HG02798 (cell line): ENCODE measurements at regions not wholly inside any gene's neighbourhood (a gene's known extent, or its start where the extent isn't known, plus 50 kb on each side); places are given as distances from the start of the nearest gene placed in this dataset.
"Not testable (repeated sequence)": the region's sequence is repeated elsewhere in the genome, so short reads cannot be mapped to it uniquely, and the experiment has no call there.

Experiments used
- ATAC-seq: cut with Tn5 transposase; IDR thresholded peaks from one replicate; pipeline ENCODE4 v1.9.1; 2021; ENCODE audit warnings: mild to moderate bottlenecking; ENCODE audit not compliant: unreplicated experiment, poor library complexity

DNA sequence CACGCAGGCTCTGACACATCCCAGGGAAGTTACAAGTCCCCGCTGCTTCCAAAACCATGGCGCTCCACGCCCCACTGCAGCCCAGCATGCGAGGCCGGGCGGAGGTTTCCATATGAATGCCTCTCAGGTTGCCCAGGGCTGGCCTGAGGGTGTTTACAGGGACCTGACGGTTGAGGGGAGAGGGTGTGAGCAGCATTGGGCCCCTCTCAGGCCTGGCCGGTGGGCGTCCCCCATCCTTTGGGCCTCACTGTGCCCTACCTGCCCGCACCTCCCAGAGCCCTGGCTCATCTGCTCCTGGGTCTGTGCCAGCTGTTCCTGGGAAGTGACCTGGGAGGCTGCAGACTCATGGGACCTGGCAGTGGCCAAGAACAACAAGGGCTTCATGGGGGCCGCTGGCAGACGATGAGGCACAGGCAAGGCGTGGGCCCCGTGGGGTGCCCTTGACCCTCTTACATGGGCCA, 173.5 kb downstream of the C16orf95 start:
- ATAC-seq = no peak

DNA sequence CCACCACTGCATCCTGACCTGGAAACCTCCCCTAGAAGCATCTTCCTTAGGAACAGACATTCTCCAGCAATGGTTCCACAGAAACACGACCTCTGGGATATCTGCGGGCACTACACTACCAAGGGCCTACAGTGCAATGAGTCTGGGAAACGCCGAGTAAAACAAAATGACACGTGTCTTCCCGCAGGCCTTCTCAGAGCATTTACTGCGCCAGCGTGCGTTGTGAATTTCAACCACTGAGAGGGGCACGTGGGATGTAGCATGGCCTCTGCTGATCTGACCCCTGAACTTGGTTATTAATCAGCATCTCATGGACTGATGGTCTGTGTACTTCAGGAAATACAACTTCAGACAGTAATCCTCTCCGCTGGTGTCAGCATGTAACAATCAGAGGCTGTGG, 173.0 kb downstream of the C16orf95 start:
- ATAC-seq = no peak

DNA sequence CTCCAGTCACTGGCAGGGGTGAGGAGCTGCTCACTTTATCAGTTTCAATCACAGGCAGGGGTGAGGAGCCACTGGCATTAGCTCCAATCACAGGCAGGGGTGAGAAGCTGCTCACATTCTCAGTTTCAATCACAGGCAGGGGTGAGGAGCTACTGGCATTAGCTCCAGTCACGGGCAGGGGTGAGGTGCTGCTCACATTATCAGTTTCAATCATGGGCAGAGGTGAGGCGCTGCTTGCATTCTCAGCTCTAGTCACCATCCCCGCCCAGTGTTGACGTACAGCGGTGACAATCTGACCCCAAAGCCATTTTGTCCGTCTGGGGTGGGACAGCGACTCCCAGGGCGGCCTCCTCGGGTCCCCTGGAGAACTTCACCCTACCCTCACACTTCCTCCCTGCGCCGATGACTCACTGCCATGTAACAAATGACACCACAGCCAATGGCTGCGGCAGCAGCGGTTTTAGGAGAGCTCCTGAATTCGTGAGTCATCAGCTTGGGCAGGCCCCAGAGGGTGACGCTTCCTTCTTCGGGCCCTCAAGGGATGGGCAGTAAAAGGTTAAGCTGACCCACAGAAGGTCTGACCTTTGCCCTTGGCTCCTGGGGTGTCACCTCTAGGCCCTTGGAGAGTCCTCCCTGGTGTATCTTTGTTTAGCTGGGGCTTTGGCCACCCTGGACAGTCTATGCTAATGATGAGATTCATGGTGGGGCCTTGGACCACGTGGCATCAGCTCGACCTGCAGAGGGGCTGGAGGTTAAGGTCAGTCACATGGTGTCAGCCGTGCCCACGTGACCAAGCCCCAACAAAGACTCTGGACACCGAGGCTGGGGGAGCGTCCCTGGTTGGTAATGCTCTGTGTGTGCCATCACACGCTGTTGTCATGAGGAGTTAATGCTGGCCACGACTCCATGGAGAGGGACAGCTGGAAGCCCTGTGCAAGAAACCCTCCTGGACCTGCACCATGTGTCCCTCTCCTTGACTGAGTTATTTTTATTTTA, 171.7 kb downstream of the C16orf95 start:
- no peak for ATAC-seq

DNA sequence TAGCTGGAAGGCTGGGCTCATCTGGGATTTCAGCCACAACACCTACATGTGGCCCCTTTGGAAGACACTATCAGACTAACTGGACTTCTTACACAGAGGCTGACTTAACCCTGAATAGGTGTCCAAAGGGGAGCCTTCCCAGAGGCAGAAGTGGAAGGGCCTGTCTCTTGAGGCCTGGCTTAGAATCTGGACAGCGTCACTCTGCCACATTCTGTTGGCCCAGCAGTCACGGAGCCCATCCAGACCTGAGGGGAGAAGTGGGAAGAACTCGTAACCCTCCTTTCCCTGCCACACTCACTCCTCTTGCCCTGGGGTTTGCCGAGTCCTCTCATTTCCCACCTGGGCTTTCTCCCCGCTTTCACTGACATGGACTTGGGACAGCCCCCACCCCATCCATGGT, 170.5 kb downstream of the C16orf95 start:
- ATAC-seq = no peak

DNA sequence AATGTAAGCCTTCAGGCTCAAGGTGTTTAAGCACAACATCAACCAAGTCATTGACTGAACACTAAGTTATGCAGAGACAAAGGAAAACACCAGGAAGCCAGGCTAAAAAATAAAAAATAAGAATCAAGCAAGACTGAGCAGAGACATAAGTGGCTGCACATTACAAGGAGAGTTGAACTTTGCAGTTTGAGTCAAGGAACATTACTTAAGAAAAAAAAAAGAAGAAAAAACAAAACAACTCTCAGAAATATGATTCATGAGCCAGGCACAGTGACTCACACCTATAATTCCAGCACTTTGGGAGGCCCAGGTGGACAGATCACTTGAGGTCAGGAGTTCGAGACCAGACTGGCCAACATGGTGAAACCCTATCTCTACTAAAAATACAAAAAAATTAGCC, 168.1 kb downstream of the C16orf95 start:
- ATAC-seq = no peak

DNA sequence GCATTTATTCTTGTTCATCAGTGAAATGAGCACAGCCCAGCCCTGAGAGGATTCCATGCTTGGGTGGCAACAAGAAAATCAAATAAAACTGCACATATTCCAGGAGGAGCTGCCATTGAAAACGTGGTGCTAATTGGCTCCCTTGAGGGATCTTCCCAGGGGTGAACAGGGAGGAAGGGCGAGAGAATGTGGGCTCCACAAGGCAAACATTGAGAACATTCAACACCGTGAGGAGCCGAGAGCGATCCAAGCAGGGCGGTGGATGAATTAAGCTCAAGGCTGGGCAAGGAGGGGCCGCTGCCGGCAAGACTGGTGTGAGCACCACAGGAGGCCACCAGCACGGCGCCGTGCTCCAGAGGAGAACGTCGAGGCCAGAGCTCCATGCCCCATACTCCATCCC, 166.9 kb downstream of the C16orf95 start:
- no peak for ATAC-seq

DNA sequence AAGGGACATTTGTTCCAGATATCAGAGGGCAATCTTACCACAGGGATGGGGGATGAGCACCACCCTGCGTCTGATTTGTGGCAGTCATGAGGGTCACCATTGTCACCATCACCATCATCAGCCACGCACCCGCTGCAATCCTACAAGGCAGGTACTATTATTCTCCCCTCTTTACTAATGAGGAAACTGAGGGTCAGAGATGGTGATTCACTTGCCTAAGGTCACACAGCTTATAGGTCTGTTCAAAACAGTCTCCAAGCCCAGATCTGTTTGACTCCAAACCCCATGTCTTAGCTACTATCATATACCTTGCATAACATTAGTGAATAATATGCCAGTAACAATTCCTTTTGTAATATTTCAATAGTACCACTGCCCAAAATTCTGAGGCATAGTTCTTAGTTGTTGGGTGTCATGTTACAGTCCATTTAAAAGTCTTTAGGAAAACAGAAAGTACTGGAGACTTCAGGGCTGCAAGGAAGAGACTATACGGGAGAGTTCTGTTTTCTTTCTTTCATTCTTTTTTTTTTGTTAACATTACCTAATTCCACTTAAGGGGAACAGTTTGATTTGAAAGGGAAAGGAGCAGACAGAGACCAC, 166.4 kb downstream of the C16orf95 start:
- ATAC-seq = no peak

DNA sequence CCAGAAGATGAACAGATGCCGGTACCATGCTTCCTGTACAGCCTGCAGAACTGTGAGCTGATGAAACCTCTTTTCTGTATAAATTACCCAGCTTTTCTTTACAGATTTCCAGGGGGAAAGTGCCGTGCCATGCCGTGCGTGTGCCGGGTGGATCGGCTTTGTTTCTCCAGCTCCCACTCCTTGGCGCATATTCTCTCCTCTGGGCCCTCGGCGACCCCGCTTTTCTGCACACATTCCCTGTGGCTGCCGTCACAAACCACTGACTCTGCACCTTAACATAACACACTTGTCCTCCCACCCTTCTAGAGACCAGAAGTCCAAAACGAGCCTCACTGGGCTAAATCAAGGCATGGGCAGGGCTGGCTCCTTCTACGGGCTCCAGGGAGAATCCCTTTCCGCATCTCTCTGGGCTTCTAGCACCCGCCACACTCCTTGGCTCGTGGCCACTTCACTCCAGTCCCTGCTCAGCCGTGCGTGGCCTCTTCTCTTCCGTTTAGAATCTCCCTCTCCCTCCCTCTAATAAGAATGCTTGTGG, 164.9 kb downstream of the C16orf95 start:
- no peak for ATAC-seq

DNA sequence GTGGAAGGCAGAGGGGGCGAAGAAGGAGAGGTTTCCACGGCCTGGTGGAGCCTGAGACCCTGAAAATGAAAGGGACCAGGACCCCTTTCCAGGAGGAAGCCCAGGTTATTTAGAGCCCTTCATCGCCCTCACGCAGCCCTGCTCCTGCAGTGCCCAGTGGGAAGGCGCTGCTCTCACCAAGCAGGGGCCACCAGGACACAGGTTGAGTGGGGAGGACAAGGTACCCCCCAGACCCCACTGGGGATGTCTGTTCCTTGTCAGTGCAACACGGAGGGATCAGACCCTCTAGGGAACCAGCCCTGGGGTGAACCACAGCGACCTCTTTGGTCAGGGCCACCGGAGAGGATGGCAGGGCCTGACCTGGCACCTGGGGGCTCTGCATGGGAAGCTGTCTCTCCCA, 163.9 kb downstream of the C16orf95 start:
- no peak for ATAC-seq

DNA sequence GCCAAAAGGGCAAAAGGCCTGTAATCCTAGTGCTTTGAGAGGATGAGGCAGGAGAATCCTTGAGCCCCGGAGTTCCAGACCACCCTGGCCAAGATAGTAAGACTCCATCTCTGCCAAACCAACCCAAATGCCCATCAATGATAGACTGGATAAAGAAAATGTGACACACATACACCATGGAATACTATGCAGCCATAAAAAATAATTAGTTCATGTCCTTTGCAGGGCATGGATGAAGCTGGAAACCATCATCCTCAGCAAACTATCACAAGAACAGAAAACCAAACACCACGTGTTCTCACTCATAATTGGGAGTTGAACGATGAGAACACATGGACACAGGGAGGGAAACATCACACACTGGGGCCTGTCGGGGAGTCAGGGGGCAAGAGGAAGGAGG, 161.9 kb downstream of the C16orf95 start:
- ATAC-seq = not testable (repeated sequence)

DNA sequence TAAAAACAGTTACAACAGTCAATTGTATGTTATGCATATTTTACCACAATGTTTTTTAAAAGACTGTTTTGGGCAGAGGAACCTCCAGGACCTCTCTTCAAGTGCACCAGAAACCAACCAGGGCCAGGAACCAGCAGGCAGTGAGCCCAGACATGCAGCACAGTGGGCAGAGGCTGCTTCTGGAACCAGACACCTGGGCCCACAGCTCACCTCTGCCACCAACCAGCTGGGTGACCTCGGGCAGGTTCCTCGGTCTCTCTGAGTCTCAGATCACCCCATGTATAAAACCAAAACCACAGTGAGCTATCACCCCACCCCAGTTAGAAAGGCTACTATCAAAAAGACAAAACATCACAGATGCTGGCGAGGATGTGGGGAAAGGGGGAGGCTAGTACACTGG, 161.0 kb downstream of the C16orf95 start:
- ATAC-seq = no peak

DNA sequence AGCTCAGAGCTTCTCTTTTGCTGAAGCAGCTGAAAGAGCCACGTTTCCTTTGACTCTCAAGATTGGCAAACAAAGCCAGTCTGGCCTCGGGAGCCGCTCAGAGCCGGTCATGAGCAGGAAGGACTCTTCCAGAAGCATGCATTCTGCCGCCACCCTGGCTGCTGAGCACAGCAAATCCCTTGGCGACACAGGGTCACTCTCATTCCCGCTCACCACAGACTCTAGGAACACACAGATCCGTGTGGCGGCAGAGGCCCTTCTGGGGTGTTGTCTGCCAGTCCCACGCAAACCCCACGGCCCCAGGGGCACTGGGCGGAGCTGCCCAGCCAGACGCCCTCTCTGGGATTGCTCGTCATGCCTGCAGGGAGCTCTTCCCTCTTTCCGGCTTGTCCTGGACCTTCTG, 157.0 kb downstream of the C16orf95 start:
- ATAC-seq = no peak

DNA sequence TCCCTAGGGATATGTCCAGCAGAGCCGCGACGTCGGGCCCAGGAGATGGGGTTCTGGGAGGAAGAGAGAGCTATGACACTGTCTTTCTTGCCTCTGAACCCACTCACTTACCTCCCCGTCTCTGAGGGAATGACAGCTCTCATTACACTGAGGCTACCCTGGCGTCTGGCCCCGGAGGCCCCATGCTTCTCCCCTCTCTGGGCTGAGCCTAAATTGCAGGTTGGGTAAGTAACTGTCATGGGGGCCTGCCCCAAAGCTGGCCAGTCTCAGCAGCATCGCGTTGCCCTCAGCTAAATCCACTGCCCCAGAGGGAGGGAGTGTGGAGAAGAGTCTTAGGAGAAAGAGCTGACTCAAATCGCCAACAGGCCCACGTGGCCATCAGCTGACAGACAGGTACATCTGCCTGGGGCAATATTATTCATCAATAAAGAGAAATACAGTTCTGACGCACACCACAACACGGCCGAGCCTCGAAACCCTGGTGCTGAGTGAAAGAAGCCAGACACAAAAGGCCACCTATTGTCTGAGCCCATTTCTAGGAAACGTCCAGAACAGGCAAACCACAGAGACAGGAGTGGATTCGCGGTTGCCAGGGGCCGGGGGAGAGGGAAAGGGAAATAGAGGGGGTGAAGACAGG, 156.4 kb downstream of the C16orf95 start:
- no peak for ATAC-seq

DNA sequence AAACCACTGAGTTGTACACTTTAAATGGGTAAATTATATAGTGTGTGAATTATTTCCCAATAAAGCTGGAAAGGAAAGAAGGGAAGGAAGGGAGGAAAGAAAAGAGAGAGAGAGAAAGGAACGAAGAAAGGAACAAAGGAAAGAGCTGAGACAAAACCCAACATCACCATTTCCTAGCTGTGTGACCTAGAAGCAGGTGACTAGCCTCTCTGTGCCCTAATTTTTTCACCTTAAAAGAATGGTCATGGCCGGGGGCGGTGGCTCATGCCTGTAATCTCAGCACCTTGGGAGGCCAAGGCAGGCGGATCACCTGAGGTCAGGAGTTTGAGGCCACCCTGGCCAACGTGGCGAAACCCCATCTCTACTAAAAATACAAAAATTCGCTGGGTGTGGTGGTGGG, 155.8 kb downstream of the C16orf95 start:
- ATAC-seq = not testable (repeated sequence)

DNA sequence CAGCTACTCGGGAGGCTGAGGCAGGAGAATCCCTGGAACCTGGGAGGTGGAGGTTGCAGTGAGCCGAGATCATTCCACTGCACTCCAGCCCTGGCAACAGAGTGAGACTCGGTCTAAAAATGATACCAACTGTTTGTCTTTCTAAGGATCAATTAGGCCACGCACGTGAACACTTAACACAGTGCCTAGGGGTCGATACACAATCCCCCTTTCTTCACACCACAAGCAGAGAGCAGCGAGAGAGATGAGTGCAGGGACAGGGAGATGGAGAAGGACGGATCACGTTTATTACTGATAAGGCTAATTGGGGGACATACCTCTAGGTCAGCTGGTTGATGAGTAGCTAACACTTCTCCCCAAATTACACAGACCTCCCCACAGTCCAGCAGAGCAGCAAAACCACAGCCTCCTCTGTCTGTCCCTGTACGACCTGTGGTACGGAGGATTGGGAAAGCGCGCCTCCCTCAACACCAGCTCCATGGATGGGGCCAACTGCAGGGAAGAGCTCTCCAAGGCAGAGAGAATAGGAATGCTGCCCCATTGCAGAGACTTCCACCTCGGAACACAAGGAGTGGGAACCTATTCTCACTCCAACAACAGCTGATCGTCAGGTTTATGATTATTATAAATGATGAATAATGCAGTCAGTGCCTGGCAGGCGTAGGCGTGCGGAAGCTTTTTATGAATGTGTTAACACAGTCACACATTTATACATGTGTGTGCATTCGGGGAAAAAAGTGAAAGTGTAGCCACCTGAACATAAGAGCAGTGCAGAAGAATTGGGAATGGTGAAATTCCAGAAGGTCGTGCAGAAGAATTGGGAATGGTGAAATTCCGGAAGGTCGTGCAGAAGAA, 155.1 kb downstream of the C16orf95 start:
- no peak for ATAC-seq

DNA sequence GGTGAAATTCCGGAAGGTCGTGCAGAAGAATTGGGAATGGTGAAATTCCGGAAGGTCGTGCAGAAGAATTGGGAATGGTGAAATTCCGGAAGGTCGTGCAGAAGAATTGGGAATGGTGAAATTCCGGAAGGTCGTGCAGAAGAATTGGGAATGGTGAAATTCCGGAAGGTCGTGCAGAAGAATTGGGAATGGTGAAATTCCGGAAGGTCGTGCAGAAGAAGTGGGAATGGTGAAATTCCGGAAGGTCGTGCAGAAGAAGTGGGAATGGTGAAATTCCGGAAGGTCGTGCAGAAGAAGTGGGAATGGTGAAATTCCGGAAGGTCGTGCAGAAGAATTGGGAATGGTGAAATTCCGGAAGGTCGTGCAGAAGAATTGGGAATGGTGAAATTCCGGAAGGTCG, 154.4 kb downstream of the C16orf95 start:
- ATAC-seq = not testable (repeated sequence)

DNA sequence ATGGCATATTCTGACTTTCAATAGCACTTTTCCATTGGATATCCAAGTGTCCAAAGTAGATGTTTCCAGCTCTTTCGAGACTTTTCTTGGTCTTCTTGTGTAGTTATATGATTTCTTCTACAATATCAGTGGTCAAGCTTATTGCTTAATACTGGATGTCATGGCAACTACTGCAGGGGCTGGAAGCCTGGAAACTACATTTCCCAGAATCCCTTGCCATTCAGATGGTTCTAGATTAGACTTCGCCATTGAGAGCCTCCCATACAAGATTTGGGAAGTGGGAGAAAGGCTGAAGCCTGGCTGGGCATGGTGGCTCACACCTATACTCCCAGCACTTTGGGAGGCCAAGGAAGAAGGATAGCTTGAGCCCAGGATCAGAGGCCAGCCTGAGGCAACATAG, 153.6 kb downstream of the C16orf95 start:
- no peak for ATAC-seq

DNA sequence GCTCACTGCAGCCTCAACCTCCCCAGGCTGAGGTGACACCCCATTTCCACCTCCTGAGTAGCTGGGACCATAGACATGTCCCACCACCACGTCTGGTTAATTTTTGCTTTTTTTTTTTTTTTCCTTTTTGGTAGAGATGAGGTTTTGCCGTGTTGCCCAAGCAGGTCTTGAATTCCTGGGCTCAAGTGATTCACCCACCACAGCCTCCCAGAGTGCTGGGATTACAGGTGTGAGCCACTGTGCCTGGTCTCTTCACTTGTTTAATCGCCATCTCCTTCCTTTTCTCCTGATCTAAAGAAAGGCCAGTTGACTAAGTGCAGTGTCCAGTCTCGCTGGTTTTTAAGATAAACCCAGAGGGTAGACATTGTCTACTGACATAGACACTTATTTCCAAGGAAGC, 152.0 kb downstream of the C16orf95 start:
- ATAC-seq = no peak

DNA sequence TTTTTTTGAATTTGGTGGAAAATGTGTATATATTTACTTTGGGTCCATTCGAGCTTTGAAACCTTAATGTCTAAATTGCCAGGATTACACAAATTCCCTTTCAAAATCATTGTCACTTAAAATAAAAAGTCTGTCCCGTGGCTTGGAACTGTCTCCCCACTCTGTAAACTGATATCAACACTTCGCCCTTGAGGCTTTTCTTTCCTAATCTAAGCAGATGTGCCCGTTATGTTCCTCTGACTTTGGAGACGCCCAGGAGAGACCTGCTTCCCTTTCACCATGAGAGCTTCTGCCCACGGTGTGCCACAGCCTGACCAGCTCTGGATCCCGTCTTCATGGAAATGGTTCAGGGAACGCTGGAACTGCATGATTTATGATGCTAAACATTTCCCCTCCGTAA, 151.3 kb downstream of the C16orf95 start:
- no peak for ATAC-seq

DNA sequence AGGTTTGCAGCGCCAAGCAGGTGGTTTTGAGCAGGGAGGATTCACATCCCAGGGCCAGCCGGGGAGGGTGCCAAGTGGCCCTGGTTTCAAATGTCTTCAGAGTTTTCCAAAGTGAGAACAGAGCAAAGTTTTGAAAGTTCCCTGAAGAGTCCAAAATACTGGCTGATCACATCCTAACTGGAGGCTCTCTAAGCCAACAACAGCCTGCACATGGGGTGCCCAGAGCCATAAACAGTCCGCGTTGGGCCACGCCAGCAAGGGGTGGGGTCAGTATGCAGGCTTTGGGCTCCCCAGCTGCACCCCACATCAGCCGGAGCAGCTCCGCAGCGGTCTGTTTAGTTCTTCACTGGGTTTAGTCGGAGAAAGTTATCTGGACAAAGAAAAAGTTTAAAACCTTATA, 150.9 kb downstream of the C16orf95 start:
- ATAC-seq = no peak
